Cardiac muscle cell (in vitro differentiated cells and primary cell): ENCODE measurements at regions not wholly inside any gene's neighbourhood (a gene's known extent, or its start where the extent isn't known, plus 50 kb on each side); places are given as distances from the start of the nearest gene placed in this dataset.
"Not testable (repeated sequence)": the region's sequence is repeated elsewhere in the genome, so short reads cannot be mapped to it uniquely, and the experiment has no call there.

ENCODE experiments used
- DNase-seq, 2 donors: peaks; one replicate each; pipeline versions ENCODE4 v3.0.0 to v3.0.0-alpha.2; 2010 to 2017; ENCODE audit warnings: low read depth in 1 of 2, low spot score in 1 of 2
- H3K27ac ChIP-seq: fragments of 200-600 bp; sonication (generic); 2 replicates; pipeline ENCODE4 v1.5.1; 2016
- H3K27me3 ChIP-seq: fragments of 200-600 bp; sonication (generic); 2 replicates; pipeline ENCODE4 v1.6.0; 2016; ENCODE audit warnings: control low read depth
- H3K36me3 ChIP-seq: fragments of 200-600 bp; sonication (generic); 2 replicates; pipeline ENCODE4 v1.5.1; 2016; ENCODE audit warnings: control low read depth
- H3K4me1 ChIP-seq: fragments of 200-600 bp; sonication (generic); 2 replicates; pipeline ENCODE4 v1.8.1; 2017; ENCODE audit warnings: low read depth, mild to moderate bottlenecking, mixed run types
- H3K4me3 ChIP-seq: fragments of 200-600 bp; sonication (generic); 2 replicates; pipeline ENCODE4 v1.5.1; 2016; ENCODE audit warnings: mild to moderate bottlenecking
- H3K9me3 ChIP-seq: fragments of 200-600 bp; sonication (generic); 2 replicates; pipeline ENCODE4 v1.5.1; 2017; ENCODE audit warnings: low read depth, mild to moderate bottlenecking, control low read depth
- TF ChIP-seq, protein P1 (sequence below): IDR thresholded peaks from 2 replicates; pipeline ENCODE4 v1.5.1; 2012; ENCODE audit warnings: low read depth, mild to moderate bottlenecking, low read length

DNA sequence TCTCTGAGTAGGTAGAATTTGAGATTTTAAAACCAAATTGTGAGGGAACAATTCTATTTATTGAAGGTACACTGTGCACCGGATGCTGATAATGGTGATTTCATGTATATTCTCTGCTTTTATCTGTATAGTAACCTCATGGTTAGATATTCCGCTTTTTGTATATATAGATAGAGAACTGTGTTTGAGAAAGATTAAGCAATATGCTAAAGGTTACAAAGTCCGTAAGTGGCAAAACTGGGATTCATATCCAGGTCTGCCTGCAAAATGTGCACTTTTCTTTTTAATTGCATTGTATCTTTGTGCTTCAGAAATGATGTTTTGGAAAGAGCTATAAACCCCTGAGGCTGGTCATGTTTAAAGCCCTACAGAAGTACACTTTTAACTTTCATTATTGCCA is 635.4 kb upstream of the NECTIN3 start:
- Histone ChIP-seq H3K27ac (no peak overlapping the region), H3K27me3 (no peaks in the 10 kb centered on the region), H3K36me3 (no peaks in the 10 kb centered on the region), H3K4me1 (no peaks in the 10 kb centered on the region), H3K9me3 (no peaks in the 10 kb centered on the region), H3K4me3 (no peak overlapping the region)
- DNase-seq, result no peak
- TF ChIP-seq, protein P1, sequence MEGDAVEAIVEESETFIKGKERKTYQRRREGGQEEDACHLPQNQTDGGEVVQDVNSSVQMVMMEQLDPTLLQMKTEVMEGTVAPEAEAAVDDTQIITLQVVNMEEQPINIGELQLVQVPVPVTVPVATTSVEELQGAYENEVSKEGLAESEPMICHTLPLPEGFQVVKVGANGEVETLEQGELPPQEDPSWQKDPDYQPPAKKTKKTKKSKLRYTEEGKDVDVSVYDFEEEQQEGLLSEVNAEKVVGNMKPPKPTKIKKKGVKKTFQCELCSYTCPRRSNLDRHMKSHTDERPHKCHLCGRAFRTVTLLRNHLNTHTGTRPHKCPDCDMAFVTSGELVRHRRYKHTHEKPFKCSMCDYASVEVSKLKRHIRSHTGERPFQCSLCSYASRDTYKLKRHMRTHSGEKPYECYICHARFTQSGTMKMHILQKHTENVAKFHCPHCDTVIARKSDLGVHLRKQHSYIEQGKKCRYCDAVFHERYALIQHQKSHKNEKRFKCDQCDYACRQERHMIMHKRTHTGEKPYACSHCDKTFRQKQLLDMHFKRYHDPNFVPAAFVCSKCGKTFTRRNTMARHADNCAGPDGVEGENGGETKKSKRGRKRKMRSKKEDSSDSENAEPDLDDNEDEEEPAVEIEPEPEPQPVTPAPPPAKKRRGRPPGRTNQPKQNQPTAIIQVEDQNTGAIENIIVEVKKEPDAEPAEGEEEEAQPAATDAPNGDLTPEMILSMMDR, result no peak

DNA sequence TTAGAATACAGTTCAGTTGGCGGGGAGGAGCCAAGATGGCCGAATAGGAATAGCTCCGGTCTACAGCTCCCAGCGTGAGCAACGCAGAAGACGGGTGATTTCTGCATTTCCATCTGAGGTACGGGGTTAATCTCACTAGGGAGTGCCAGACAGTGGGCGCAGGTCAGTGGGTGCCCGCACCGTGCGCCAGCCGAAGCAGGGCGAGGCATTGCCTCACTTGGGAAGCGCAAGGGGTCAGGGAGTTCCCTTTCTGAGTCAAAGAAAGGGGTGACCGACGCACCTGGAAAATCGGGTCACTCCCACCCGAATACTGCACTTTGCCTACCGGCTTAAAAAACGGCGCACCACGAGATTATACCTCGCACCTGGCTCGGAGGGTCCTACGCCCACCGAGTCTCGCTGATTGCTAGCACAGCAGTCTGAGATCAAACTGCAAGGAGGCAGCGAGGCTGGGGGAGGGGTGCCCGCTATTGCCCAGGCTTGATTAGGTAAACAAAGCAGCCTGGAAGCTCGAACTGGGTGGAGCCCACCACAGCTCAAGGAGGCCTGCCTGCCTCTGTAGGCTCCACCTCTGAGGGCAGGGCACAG is 631.5 kb upstream of the NECTIN3 start:
- DNase-seq, H3K36me3 ChIP-seq, H3K27ac ChIP-seq, H3K9me3 ChIP-seq, H3K27me3 ChIP-seq, H3K4me1 ChIP-seq, H3K4me3 ChIP-seq: not testable (repeated sequence)

DNA sequence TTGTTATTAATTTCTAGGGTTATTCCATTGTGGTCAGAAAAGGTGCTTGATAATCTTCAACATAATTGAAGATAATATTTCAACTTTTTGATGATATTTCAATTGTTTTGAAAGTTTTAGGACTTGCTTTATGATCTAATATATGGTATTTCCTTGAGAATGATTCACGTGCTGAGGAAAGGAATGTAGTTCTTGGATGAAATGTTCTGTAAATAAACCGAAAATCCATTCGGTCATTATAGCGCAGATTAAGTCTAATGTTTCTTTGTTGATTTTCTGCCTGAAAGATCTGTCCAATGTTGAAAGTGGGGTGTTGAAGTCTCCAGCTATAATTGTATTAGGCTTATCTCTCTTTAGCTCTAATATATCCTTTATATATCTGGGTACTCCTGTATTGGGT is 617.5 kb upstream of the NECTIN3 start:
- no peak for DNase-seq

DNA sequence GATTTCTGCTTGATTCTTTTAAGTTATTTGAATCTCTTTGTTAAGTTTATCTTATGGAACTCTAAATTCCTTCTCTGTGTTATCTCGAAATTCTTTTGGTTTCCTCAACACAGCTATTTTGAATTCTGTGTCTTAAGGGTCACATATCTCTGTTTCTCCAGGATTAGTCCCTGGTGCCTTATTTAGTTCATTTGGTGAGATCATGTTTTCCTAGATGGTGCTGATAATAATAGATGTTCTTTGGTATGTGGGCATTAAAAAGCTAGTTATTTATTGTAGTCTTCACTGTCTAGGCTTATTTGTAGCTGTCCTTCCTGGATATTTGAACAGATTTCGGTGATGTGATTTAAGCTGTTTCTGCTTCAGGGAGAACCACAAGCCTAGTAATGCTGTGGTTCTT is 615.6 kb upstream of the NECTIN3 start:
- DNase-seq, result peak in 1 of 2 donors; percentile 2
- Histone ChIP-seq H3K27ac (no peak overlapping the region), H3K27me3 (no peaks in the 10 kb centered on the region), H3K4me3 (no peak overlapping the region), H3K4me1 (no peaks in the 10 kb centered on the region), H3K9me3 (no peaks in the 10 kb centered on the region), H3K36me3 (no peaks in the 10 kb centered on the region)
- TF ChIP-seq, protein P1, result no peak

More for the DNA sequence above, 617.5 kb upstream of the NECTIN3 start:
- H3K36me3 ChIP-seq, result no peaks in the 10 kb centered on the region
- H3K27me3 ChIP-seq, result no peaks in the 10 kb centered on the region
- no peak overlapping the region for H3K27ac ChIP-seq
- no peak overlapping the region for H3K4me3 ChIP-seq
- TF ChIP-seq, protein P1, result no peak
- H3K4me1 ChIP-seq, result no peaks in the 10 kb centered on the region
- H3K9me3 ChIP-seq, result no peaks in the 10 kb centered on the region

DNA sequence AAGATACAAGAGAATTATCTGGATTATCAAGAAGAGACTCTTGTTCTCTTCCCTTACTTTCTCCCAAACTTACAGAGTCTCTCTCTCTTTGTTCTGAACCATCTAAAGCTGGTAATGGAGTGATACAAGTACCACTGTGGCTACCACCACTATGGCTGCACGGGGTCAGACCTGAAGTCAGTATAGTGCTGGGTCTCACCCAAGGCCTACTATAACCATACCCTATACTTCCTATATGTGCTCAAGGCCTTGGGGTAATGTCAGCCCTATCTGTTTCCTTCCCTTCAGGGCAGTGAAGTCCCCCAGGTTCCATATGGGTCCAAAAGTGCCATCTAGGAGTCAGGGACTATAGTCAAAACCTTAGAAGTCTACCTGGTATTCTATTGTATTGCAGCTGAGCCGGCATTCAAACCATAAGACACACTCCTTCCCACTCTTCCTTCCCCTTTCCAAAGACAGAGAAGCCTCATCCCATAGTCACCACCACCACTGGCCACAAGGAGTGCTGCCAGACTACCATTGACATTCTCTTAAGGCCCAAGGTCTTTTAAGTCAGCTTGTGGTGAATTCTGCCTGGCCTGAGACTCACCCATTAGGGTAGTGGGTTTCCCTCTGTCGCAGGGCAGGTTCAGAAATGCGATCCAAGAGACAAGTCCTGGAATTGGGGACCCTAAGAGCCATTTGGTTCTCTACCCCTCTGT is 615.0 kb upstream of the NECTIN3 start:
- Histone ChIP-seq H3K4me1 (no peaks in the 10 kb centered on the region), H3K36me3 (no peaks in the 10 kb centered on the region), H3K27me3 (no peaks in the 10 kb centered on the region), H3K9me3 (no peaks in the 10 kb centered on the region), H3K4me3 (no peak overlapping the region), H3K27ac (no peak overlapping the region)
- DNase-seq, result no peak
- TF ChIP-seq, protein P1, result no peak

DNA sequence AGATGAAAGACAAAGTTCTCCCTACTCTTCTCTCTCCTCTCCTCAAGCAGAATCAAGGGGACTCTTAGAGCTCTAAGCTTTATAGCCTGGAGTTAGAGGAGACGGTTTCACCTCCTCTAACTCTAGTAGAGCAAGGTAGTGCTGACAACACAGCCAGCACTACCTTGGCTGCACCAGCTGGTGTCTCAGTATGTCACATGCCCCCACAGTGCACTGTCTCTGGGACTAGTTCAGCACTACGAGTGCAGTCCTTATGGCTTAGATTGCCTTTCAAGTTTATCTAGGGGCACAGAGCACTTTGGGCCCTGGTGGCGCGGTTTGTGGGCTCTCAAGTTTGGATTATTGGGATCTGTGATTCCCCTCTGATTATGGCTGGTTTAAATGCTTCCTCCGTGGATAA is 614.1 kb upstream of the NECTIN3 start:
- TF ChIP-seq, protein P1, result no peak
- Histone ChIP-seq H3K9me3 (no peaks in the 10 kb centered on the region), H3K4me3 (no peak overlapping the region), H3K4me1 (no peaks in the 10 kb centered on the region), H3K27me3 (no peaks in the 10 kb centered on the region), H3K36me3 (no peaks in the 10 kb centered on the region), H3K27ac (no peak overlapping the region)
- no peak for DNase-seq
